ENCODE measurements at regions not wholly inside any gene's neighbourhood (a gene's known extent, or its start where the extent isn't known, plus 50 kb on each side); places are given as distances from the start of the nearest gene placed in this dataset.

- TF ChIP-seq INSM2 (tag by site-specific recombination; IDR thresholded peaks at IDR 0.05) (no peak), ZBTB6 (tag by site-specific recombination; IDR thresholded peaks at IDR 0.05) (no peak), ZNF791 (tag by site-specific recombination; IDR thresholded peaks at IDR 0.05) (no peak), ZNF121 (tag by site-specific recombination; IDR thresholded peaks at IDR 0.05) (no peak), ZNF398 (tag by site-specific recombination; IDR thresholded peaks at IDR 0.05) (no peak)
These were observed 278.0 kb upstream of the BOD1L1 start (continued) for GRCh38 chr4:13905543-13905942.

GRCh38 chr4:13906727-13907126 is 279.2 kb upstream of the BOD1L1 start:
- TF ChIP-seq ZBTB20 (tag by site-specific recombination; IDR thresholded peaks at IDR 0.05), result no peak
- TF ChIP-seq PRDM10 (tag by site-specific recombination; IDR thresholded peaks at IDR 0.05), result no peak
- TF ChIP-seq ZNF585B (tag by site-specific recombination; IDR thresholded peaks at IDR 0.05), result no peak
- TF ChIP-seq ZNF664 (tag by site-specific recombination; IDR thresholded peaks at IDR 0.05), result no peak
- TF ChIP-seq MEIS1 (CRISPR knock-in tag; IDR thresholded peaks at IDR 0.05; ENCODE audit: borderline replicate concordance), result no peak
- no peak for TF ChIP-seq INSM2 (tag by site-specific recombination; IDR thresholded peaks at IDR 0.05)
- no peak for TF ChIP-seq ZNF169 (tag by site-specific recombination; IDR thresholded peaks at IDR 0.05)
- TF ChIP-seq ZNF660 (tag by site-specific recombination; IDR thresholded peaks at IDR 0.05), result no peak
- TF ChIP-seq ZNF791 (tag by site-specific recombination; IDR thresholded peaks at IDR 0.05), result no peak
- no peak for TF ChIP-seq ZNF280C (tag by site-specific recombination; IDR thresholded peaks at IDR 0.05)
- TF ChIP-seq ZNF248 (tag by site-specific recombination; IDR thresholded peaks at IDR 0.05), result no peak
- TF ChIP-seq ZNF561 (tag by site-specific recombination; IDR thresholded peaks at IDR 0.05; ENCODE audit: borderline replicate concordance), result no peak
- no peak for TF ChIP-seq ZNF558 (tag by site-specific recombination; IDR thresholded peaks at IDR 0.05)
- TF ChIP-seq AEBP2 (tag by site-specific recombination; IDR thresholded peaks at IDR 0.05; ENCODE audit: borderline replicate concordance), result no peak
- CTCF ChIA-PET, result no interaction called here
- Histone ChIP-seq H3K4me1 (ENCODE audit: control insufficient read depth, insufficient read depth, low read length) (no peaks in the 10 kb centered on the region), H3K36me3 (ENCODE audit: control insufficient read depth in 2 of 2, insufficient read depth in 1 of 2, low read length in 2 of 2) (no peaks in the 10 kb centered on the region), H3K9me3 (ENCODE audit: control insufficient read depth, insufficient read depth, low read depth, low read length) (no peaks in the 10 kb centered on the region), H3K27ac (ENCODE audit: extremely low read depth, low read depth, low read length) (no peak overlapping the region), H3K4me3 (ENCODE audit: low read depth, low read length) (no peak overlapping the region)
- POLR2A ChIA-PET, result no interaction called here

All from HEK293 (cell line).